ENCODE measurements at regions not wholly inside any gene's neighbourhood (a gene's known extent, or its start where the extent isn't known, plus 50 kb on each side); places are given as distances from the start of the nearest gene placed in this dataset.

DNA sequence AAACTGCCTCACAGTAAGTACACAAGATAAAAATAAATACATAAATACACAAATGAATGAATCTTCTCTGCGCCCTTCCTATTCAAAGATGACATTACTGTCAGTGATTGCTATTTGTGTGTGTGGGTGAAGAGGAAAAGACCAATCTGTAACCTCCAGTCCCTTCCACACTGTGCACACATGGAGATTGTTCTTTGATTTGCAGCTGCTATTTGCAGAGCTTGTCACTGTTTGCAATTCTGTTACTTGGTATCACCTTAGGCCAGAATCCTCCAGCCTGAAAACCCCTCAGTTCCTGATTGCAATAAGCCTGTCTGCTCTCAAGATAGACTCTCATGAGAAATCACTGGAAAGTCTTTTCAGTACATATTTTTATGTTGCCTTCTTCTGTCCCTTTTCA is 1314.9 kb downstream of the PCDH9 start:
- ChIA-PET SMC1A (ENCODE audit: uncharacterized antibody, unreplicated experiment) (no interaction called here), POLR2A (no interaction called here), CTCF (no interaction called here), RAD21 (ENCODE audit: unreplicated experiment) (no interaction called here)
- intact Hi-C loops (cut with micrococcal nuclease; ENCODE audit: unreplicated experiment) = no loop called here
- BruUV-seq (replicated peaks) = no TSS peak
- FAIRE-seq = no peak
- no peak for DNase-seq (ENCODE audit: low read depth, low spot score)
- Histone ChIP-seq H3K4me1 (ENCODE audit: control insufficient read depth, insufficient read depth, low read length) (no peaks in the 10 kb centered on the region), H3K4me2 (ENCODE audit: control insufficient read depth, insufficient read depth) (no peak overlapping the region), H4K20me1 (ENCODE audit: control insufficient read depth, insufficient read depth) (no peaks in the 10 kb centered on the region), H3K4me3 (no peak overlapping the region), H3K27me3 (replicated peaks in 1 of 2; ENCODE audit: control insufficient read depth in 2 of 2, insufficient read depth in 2 of 2, low read length in 1 of 2) (no peaks in the 10 kb centered on the region), H3K79me2 (ENCODE audit: control insufficient read depth, insufficient read depth, low read length) (no peaks in the 10 kb centered on the region), H3K9ac (ENCODE audit: control insufficient read depth, insufficient read depth, low read length) (no peak overlapping the region), H3K36me3 (ENCODE audit: control insufficient read depth in 2 of 2, insufficient read depth in 2 of 2, low read length in 1 of 2) (no peaks in the 10 kb centered on the region), H3K9me3 (replicated peaks; ENCODE audit: control insufficient read depth, insufficient read depth, low read length) (no peaks in the 10 kb centered on the region), H3K27ac (ENCODE audit: control insufficient read depth, insufficient read depth) (no peak overlapping the region), H2AFZ (ENCODE audit: control insufficient read depth, low read depth, low read length) (no peak overlapping the region)
- 0% methylated on average over 1 of the region's 1 CpG for WGBS (ENCODE audit: insufficient coverage, insufficient replicate concordance, low lambda C conversion rate, missing lambda C conversion rate)
- ATAC-seq = no peak
- no peak for TF ChIP-seq EP300 (IDR thresholded peaks at IDR 0.05; ENCODE audit: borderline replicate concordance in 1 of 2, control insufficient read depth in 1 of 2, low read depth in 2 of 2, low read length in 2 of 2)
- TF ChIP-seq CBFB (IDR thresholded peaks at IDR 0.05; ENCODE audit: low read depth) = no peak
- no peak for TF ChIP-seq SRF (IDR thresholded peaks at IDR 0.05; ENCODE audit: low read depth in 2 of 2, low read length in 2 of 2)
- no peak for TF ChIP-seq IKZF2 (IDR thresholded peaks at IDR 0.05)
- in situ Hi-C loops (cut with MboI) = no loop called here

DNA sequence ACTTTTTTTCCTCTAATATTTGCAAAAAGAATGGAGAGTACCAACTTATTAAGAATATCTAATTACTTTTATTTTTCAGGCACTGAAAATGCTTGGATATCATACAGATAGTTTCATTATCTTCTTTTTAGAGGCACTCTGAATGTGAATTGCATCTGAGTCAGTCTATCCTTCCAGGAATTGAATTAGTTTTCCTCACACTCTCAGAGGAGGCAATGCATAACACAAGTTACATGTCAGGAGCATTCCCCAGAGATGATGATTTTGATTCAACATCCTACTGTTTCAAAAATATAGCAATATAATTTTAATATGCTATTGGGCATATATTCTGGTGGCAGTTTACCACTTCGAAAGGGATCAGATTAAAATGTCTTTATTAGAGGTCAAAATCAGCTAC is 1315.4 kb downstream of the PCDH9 start:
- Histone ChIP-seq H3K79me2 (ENCODE audit: control insufficient read depth, insufficient read depth, low read length) (no peaks in the 10 kb centered on the region), H3K4me2 (ENCODE audit: control insufficient read depth, insufficient read depth) (no peak overlapping the region), H3K36me3 (ENCODE audit: control insufficient read depth in 2 of 2, insufficient read depth in 2 of 2, low read length in 1 of 2) (no peaks in the 10 kb centered on the region), H3K9ac (ENCODE audit: control insufficient read depth, insufficient read depth, low read length) (no peak overlapping the region), H3K9me3 (replicated peaks; ENCODE audit: control insufficient read depth, insufficient read depth, low read length) (no peaks in the 10 kb centered on the region; the same call in 2 of the 3 replicates), H3K27ac (ENCODE audit: control insufficient read depth, insufficient read depth) (no peak overlapping the region), H3K4me1 (ENCODE audit: control insufficient read depth, insufficient read depth, low read length) (no peaks in the 10 kb centered on the region), H2AFZ (ENCODE audit: control insufficient read depth, low read depth, low read length) (no peak overlapping the region), H3K4me3 (no peak overlapping the region), H3K27me3 (replicated peaks in 1 of 2; ENCODE audit: control insufficient read depth in 2 of 2, insufficient read depth in 2 of 2, low read length in 1 of 2) (no peaks in the 10 kb centered on the region), H4K20me1 (ENCODE audit: control insufficient read depth, insufficient read depth) (no peaks in the 10 kb centered on the region)
- ChIA-PET SMC1A (ENCODE audit: uncharacterized antibody, unreplicated experiment) (no interaction called here), RAD21 (ENCODE audit: unreplicated experiment) (no interaction called here), CTCF (no interaction called here), POLR2A (no interaction called here)
- ATAC-seq (no peak), DNase-seq (ENCODE audit: low read depth, low spot score) (no peak), FAIRE-seq (no peak)
- in situ Hi-C loops (cut with MboI) (no loop called here), intact Hi-C loops (cut with micrococcal nuclease; ENCODE audit: unreplicated experiment) (no loop called here)
- BruUV-seq (replicated peaks) = no TSS peak
- 0% methylated on average over 1 of the region's 1 CpG for WGBS (ENCODE audit: insufficient coverage, insufficient replicate concordance, low lambda C conversion rate, missing lambda C conversion rate)
- TF ChIP-seq, protein P1, sequence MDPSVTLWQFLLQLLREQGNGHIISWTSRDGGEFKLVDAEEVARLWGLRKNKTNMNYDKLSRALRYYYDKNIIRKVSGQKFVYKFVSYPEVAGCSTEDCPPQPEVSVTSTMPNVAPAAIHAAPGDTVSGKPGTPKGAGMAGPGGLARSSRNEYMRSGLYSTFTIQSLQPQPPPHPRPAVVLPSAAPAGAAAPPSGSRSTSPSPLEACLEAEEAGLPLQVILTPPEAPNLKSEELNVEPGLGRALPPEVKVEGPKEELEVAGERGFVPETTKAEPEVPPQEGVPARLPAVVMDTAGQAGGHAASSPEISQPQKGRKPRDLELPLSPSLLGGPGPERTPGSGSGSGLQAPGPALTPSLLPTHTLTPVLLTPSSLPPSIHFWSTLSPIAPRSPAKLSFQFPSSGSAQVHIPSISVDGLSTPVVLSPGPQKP (IDR thresholded peaks at IDR 0.05; ENCODE audit: low read depth, low read length) = no peak
- TF ChIP-seq, protein P2, sequence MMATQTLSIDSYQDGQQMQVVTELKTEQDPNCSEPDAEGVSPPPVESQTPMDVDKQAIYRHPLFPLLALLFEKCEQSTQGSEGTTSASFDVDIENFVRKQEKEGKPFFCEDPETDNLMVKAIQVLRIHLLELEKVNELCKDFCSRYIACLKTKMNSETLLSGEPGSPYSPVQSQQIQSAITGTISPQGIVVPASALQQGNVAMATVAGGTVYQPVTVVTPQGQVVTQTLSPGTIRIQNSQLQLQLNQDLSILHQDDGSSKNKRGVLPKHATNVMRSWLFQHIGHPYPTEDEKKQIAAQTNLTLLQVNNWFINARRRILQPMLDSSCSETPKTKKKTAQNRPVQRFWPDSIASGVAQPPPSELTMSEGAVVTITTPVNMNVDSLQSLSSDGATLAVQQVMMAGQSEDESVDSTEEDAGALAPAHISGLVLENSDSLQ (IDR thresholded peaks at IDR 0.05) = no peak
- TF ChIP-seq, protein P3, sequence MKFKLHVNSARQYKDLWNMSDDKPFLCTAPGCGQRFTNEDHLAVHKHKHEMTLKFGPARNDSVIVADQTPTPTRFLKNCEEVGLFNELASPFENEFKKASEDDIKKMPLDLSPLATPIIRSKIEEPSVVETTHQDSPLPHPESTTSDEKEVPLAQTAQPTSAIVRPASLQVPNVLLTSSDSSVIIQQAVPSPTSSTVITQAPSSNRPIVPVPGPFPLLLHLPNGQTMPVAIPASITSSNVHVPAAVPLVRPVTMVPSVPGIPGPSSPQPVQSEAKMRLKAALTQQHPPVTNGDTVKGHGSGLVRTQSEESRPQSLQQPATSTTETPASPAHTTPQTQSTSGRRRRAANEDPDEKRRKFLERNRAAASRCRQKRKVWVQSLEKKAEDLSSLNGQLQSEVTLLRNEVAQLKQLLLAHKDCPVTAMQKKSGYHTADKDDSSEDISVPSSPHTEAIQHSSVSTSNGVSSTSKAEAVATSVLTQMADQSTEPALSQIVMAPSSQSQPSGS (IDR thresholded peaks at IDR 0.05; ENCODE audit: low read length) = no peak
- TF ChIP-seq, protein P4, sequence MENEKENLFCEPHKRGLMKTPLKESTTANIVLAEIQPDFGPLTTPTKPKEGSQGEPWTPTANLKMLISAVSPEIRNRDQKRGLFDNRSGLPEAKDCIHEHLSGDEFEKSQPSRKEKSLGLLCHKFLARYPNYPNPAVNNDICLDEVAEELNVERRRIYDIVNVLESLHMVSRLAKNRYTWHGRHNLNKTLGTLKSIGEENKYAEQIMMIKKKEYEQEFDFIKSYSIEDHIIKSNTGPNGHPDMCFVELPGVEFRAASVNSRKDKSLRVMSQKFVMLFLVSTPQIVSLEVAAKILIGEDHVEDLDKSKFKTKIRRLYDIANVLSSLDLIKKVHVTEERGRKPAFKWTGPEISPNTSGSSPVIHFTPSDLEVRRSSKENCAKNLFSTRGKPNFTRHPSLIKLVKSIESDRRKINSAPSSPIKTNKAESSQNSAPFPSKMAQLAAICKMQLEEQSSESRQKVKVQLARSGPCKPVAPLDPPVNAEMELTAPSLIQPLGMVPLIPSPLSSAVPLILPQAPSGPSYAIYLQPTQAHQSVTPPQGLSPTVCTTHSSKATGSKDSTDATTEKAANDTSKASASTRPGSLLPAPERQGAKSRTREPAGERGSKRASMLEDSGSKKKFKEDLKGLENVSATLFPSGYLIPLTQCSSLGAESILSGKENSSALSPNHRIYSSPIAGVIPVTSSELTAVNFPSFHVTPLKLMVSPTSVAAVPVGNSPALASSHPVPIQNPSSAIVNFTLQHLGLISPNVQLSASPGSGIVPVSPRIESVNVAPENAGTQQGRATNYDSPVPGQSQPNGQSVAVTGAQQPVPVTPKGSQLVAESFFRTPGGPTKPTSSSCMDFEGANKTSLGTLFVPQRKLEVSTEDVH (IDR thresholded peaks at IDR 0.05; ENCODE audit: low read depth, partially characterized antibody) = no peak
- TF ChIP-seq, protein P5, sequence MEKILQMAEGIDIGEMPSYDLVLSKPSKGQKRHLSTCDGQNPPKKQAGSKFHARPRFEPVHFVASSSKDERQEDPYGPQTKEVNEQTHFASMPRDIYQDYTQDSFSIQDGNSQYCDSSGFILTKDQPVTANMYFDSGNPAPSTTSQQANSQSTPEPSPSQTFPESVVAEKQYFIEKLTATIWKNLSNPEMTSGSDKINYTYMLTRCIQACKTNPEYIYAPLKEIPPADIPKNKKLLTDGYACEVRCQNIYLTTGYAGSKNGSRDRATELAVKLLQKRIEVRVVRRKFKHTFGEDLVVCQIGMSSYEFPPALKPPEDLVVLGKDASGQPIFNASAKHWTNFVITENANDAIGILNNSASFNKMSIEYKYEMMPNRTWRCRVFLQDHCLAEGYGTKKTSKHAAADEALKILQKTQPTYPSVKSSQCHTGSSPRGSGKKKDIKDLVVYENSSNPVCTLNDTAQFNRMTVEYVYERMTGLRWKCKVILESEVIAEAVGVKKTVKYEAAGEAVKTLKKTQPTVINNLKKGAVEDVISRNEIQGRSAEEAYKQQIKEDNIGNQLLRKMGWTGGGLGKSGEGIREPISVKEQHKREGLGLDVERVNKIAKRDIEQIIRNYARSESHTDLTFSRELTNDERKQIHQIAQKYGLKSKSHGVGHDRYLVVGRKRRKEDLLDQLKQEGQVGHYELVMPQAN (conservative IDR thresholded peaks at IDR 0.05) = no peak
